HPDE6-E6E7 (cell line): ENCODE measurements at regions not wholly inside any gene's neighbourhood (a gene's known extent, or its start where the extent isn't known, plus 50 kb on each side); places are given as distances from the start of the nearest gene placed in this dataset.
"Not testable (repeated sequence)": the region's sequence is repeated elsewhere in the genome, so short reads cannot be mapped to it uniquely, and the experiment has no call there.

Experiments
- DNase-seq: peaks from one replicate; pipeline ENCODE4 v3.0.0; 2011; ENCODE audit warnings: missing footprints; ENCODE audit errors: extremely low spot score

GRCh38 chr2:65576278-65576677 lies 143.9 kb upstream of the SPRED2 start:
- no peak for DNase-seq

GRCh38 chr2:65574993-65575392 lies 142.6 kb upstream of the SPRED2 start:
- DNase-seq = no peak

GRCh38 chr2:65568656-65569440 lies 136.4 kb upstream of the SPRED2 start:
- not testable (repeated sequence) for DNase-seq

GRCh38 chr2:65566617-65567016 lies 134.2 kb upstream of the SPRED2 start:
- DNase-seq = peak; percentile 72

GRCh38 chr2:65565681-65566080 lies 133.3 kb upstream of the SPRED2 start:
- DNase-seq = no peak

GRCh38 chr2:65564299-65564698 lies 131.9 kb upstream of the SPRED2 start:
- no peak for DNase-seq

- no peak for DNase-seq
Observed at GRCh38 chr2:65562890-65563289, 130.5 kb upstream of the SPRED2 start.

GRCh38 chr2:65558743-65559142 lies 126.3 kb upstream of the SPRED2 start:
- no peak for DNase-seq

- no peak for DNase-seq
Observed at GRCh38 chr2:65557616-65558573, 125.5 kb upstream of the SPRED2 start.

GRCh38 chr2:65554765-65555591 lies 122.6 kb upstream of the SPRED2 start:
- DNase-seq = no peak

- DNase-seq = no peak
Observed at GRCh38 chr2:65553504-65554074, 121.2 kb upstream of the SPRED2 start.

- no peak for DNase-seq
Observed at GRCh38 chr2:65551528-65551927, 119.1 kb upstream of the SPRED2 start.

- DNase-seq = no peak
Observed at GRCh38 chr2:65550246-65550645, 117.8 kb upstream of the SPRED2 start.

GRCh38 chr2:65549631-65550030 lies 117.2 kb upstream of the SPRED2 start:
- DNase-seq = no peak

GRCh38 chr2:65549257-65549627 lies 116.8 kb upstream of the SPRED2 start:
- DNase-seq = no peak

- DNase-seq = no peak
Observed at GRCh38 chr2:65548576-65549256, 116.3 kb upstream of the SPRED2 start.

GRCh38 chr2:65548064-65548463 lies 115.7 kb upstream of the SPRED2 start:
- no peak for DNase-seq

GRCh38 chr2:65545837-65546805 lies 113.7 kb upstream of the SPRED2 start:
- DNase-seq = peak; percentile 44

GRCh38 chr2:65541773-65542172 lies 109.4 kb upstream of the SPRED2 start:
- no peak for DNase-seq

- DNase-seq = no peak
Observed at GRCh38 chr2:65539633-65540032, 107.2 kb upstream of the SPRED2 start.
